HUES6 (cell line): ENCODE measurements at regions not wholly inside any gene's neighbourhood (a gene's known extent, or its start where the extent isn't known, plus 50 kb on each side); places are given as distances from the start of the nearest gene placed in this dataset.
"Not testable (repeated sequence)": the region's sequence is repeated elsewhere in the genome, so short reads cannot be mapped to it uniquely, and the experiment has no call there.

Source experiments
- H3K27ac ChIP-seq: 2 replicates; pipeline ENCODE4 v1.7.0; 2013; ENCODE audit warnings: low read depth, mild to moderate bottlenecking, low read length, inconsistent platforms
- H3K27me3 ChIP-seq: 2 replicates; pipeline ENCODE4 v1.6.1; 2013; ENCODE audit warnings: low read length; ENCODE audit not compliant: control insufficient read depth, insufficient read depth
- H3K36me3 ChIP-seq: 2 replicates; pipeline ENCODE4 v1.6.1; 2013; ENCODE audit warnings: low read length; ENCODE audit not compliant: control insufficient read depth, insufficient read depth
- H3K4me1 ChIP-seq: 2 replicates; pipeline ENCODE4 v1.6.1; 2013; ENCODE audit warnings: low read length; ENCODE audit not compliant: control insufficient read depth, insufficient read depth
- H3K4me3 ChIP-seq: 2 replicates; pipeline ENCODE4 v1.5.1; 2013; ENCODE audit warnings: low read depth, low read length
- H3K9ac ChIP-seq: one replicate; pipeline ENCODE4 v1.6.1; 2013; ENCODE audit warnings: mild to moderate bottlenecking, low read length
- H3K9me3 ChIP-seq: 2 replicates; pipeline ENCODE4 v1.6.1; 2013; ENCODE audit warnings: low read depth, low read length; ENCODE audit not compliant: control insufficient read depth, insufficient read depth

- not testable (repeated sequence) for H3K36me3 ChIP-seq, H3K9ac ChIP-seq, H3K4me1 ChIP-seq, H3K4me3 ChIP-seq, H3K27ac ChIP-seq, H3K9me3 ChIP-seq, H3K27me3 ChIP-seq
Observed at GRCh38 chr3:75914741-75915140, 129.4 kb upstream of the ZNF717 start.

- H3K4me3 ChIP-seq: no peak overlapping the region
- no peaks in the 10 kb centered on the region for H3K4me1 ChIP-seq
- H3K36me3 ChIP-seq: no peaks in the 10 kb centered on the region
- H3K9ac ChIP-seq: no peak overlapping the region
- H3K27me3 ChIP-seq: no peaks in the 10 kb centered on the region
- no peak overlapping the region for H3K27ac ChIP-seq
- no peaks in the 10 kb centered on the region for H3K9me3 ChIP-seq
Observed at GRCh38 chr3:75938921-75939320, 153.6 kb upstream of the ZNF717 start.

GRCh38 chr3:75951941-75952340 lies 166.6 kb upstream of the ZNF717 start:
- Histone ChIP-seq H3K4me3 (no peak overlapping the region), H3K9ac (no peak overlapping the region), H3K9me3 (no peaks in the 10 kb centered on the region), H3K27me3 (no peaks in the 10 kb centered on the region), H3K27ac (no peak overlapping the region), H3K4me1 (no peaks in the 10 kb centered on the region), H3K36me3 (no peaks in the 10 kb centered on the region)

- H3K27me3 ChIP-seq, H3K4me3 ChIP-seq, H3K36me3 ChIP-seq, H3K9ac ChIP-seq, H3K4me1 ChIP-seq, H3K27ac ChIP-seq, H3K9me3 ChIP-seq: not testable (repeated sequence)
Observed at GRCh38 chr3:75960031-75960430, 174.7 kb upstream of the ZNF717 start.

GRCh38 chr3:75962054-75962453 lies 176.7 kb upstream of the ZNF717 start:
- not testable (repeated sequence) for H3K9ac ChIP-seq, H3K9me3 ChIP-seq, H3K4me3 ChIP-seq, H3K27me3 ChIP-seq, H3K36me3 ChIP-seq, H3K4me1 ChIP-seq, H3K27ac ChIP-seq

- Histone ChIP-seq H3K36me3 (no peaks in the 10 kb centered on the region), H3K4me1 (no peaks in the 10 kb centered on the region), H3K9ac (no peak overlapping the region), H3K4me3 (no peak overlapping the region), H3K27ac (no peak overlapping the region), H3K9me3 (peaks cover 4% of the 10 kb centered on the region), H3K27me3 (no peaks in the 10 kb centered on the region)
Observed at GRCh38 chr3:75967071-75967470, 181.7 kb upstream of the ZNF717 start.

GRCh38 chr3:75978686-75979085 lies 193.3 kb upstream of the ZNF717 start:
- Histone ChIP-seq H3K9me3 (no peaks in the 10 kb centered on the region), H3K27ac (no peak overlapping the region), H3K36me3 (no peaks in the 10 kb centered on the region), H3K9ac (no peak overlapping the region), H3K4me3 (no peak overlapping the region), H3K4me1 (no peaks in the 10 kb centered on the region), H3K27me3 (no peaks in the 10 kb centered on the region)

- no peak overlapping the region for H3K9ac ChIP-seq
- H3K36me3 ChIP-seq: no peaks in the 10 kb centered on the region
- H3K4me3 ChIP-seq: no peak overlapping the region
- no peak overlapping the region for H3K27ac ChIP-seq
- no peaks in the 10 kb centered on the region for H3K4me1 ChIP-seq
- no peaks in the 10 kb centered on the region for H3K9me3 ChIP-seq
- H3K27me3 ChIP-seq: no peaks in the 10 kb centered on the region
Observed at GRCh38 chr3:75981401-75981800, 196.1 kb upstream of the ZNF717 start.

- no peak overlapping the region for H3K4me3 ChIP-seq
- no peaks in the 10 kb centered on the region for H3K4me1 ChIP-seq
- no peaks in the 10 kb centered on the region for H3K36me3 ChIP-seq
- H3K9ac ChIP-seq: no peak overlapping the region
- H3K27me3 ChIP-seq: no peaks in the 10 kb centered on the region
- no peaks in the 10 kb centered on the region for H3K9me3 ChIP-seq
- H3K27ac ChIP-seq: no peak overlapping the region
Observed at GRCh38 chr3:75982151-75982550, 196.8 kb upstream of the ZNF717 start.

GRCh38 chr3:75983111-75983510 lies 197.8 kb upstream of the ZNF717 start:
- H3K9ac ChIP-seq: no peak overlapping the region
- no peak overlapping the region for H3K4me3 ChIP-seq
- no peaks in the 10 kb centered on the region for H3K4me1 ChIP-seq
- H3K27ac ChIP-seq: no peak overlapping the region
- no peaks in the 10 kb centered on the region for H3K36me3 ChIP-seq
- no peaks in the 10 kb centered on the region for H3K9me3 ChIP-seq
- H3K27me3 ChIP-seq: no peaks in the 10 kb centered on the region

GRCh38 chr3:75983609-75984290 lies 198.4 kb upstream of the ZNF717 start:
- H3K9ac ChIP-seq: no peak overlapping the region
- no peak overlapping the region for H3K4me3 ChIP-seq
- no peaks in the 10 kb centered on the region for H3K9me3 ChIP-seq
- no peaks in the 10 kb centered on the region for H3K27me3 ChIP-seq
- no peaks in the 10 kb centered on the region for H3K4me1 ChIP-seq
- no peaks in the 10 kb centered on the region for H3K36me3 ChIP-seq
- H3K27ac ChIP-seq: no peak overlapping the region

GRCh38 chr3:75985432-75985831 lies 200.1 kb upstream of the ZNF717 start:
- no peaks in the 10 kb centered on the region for H3K27me3 ChIP-seq
- no peak overlapping the region for H3K4me3 ChIP-seq
- H3K9ac ChIP-seq: no peak overlapping the region
- no peaks in the 10 kb centered on the region for H3K36me3 ChIP-seq
- no peak overlapping the region for H3K27ac ChIP-seq
- peaks cover 3% of the 10 kb centered on the region; the same call in 1 of the 2 replicates for H3K9me3 ChIP-seq
- no peaks in the 10 kb centered on the region for H3K4me1 ChIP-seq
